Endothelial cell of umbilical vein (primary cell): ENCODE measurements at regions not wholly inside any gene's neighbourhood (a gene's known extent, or its start where the extent isn't known, plus 50 kb on each side); places are given as distances from the start of the nearest gene placed in this dataset.

ENCODE experiments used
- BruUV-seq: library from RNA; stranded (reverse); fragments of 400-500 nt; replicated peaks from 2 replicates; lab custom pipeline; 2021; lab: Mats Ljungman, UMichigan
- CTCF ChIA-PET: fragments of 300-600, 350-600 bp; sonication (Branson Sonifier 250); formaldehyde crosslinking; loops from one replicate; lab custom pipeline; 2021; ENCODE audit warnings: antibody characterized with exemption, inconsistent platforms; lab: Charles Lee
- POLR2A ChIA-PET: fragments of 300-600, 350-600 bp; sonication (Branson Sonifier 250); formaldehyde crosslinking; loops from one replicate; lab custom pipeline; 2021; ENCODE audit warnings: antibody characterized with exemption, inconsistent platforms; lab: Charles Lee
- DNase-seq: peaks from one replicate; pipeline ENCODE4 v3.0.0-alpha.2; 2011; ENCODE audit warnings: low read depth, low spot score
- FAIRE-seq: peaks from 2 replicates; lab custom pipeline; 2011; peaks lifted over from hg19 to GRCh38; lab: Jason Lieb, UNC
- H2AFZ ChIP-seq: 2 replicates; pipeline ENCODE4 v1.6.0; 2012; ENCODE audit warnings: low read depth, low read length, control low read depth, inconsistent platforms
- H3K27ac ChIP-seq: 2 replicates; pipeline ENCODE4 v1.5.1; 2011; ENCODE audit warnings: low read depth, mild to moderate bottlenecking, control low read depth, low read length, moderate library complexity; ENCODE audit not compliant: insufficient read depth
- H3K27me3 ChIP-seq, 2 experiments: 2 replicates each; pipeline versions ENCODE4 v1.6.0 to v1.6.1; 2011; ENCODE audit warnings: low read length in 2 of 2, mixed read lengths in 1 of 2; ENCODE audit not compliant: control insufficient read depth in 2 of 2, insufficient read depth in 2 of 2
- H3K36me3 ChIP-seq, 2 experiments: 2 replicates in 1 of 2; 3 replicates in 1 of 2; pipeline ENCODE4 v1.5.1; 2011; ENCODE audit warnings: low read length in 2 of 2, mild to moderate bottlenecking in 1 of 2, moderate library complexity in 1 of 2; ENCODE audit not compliant: control insufficient read depth in 2 of 2, insufficient read depth in 2 of 2; ENCODE audit errors: extremely low read depth in 1 of 2
- H3K4me1 ChIP-seq: 3 replicates; pipeline ENCODE4 v1.5.1; 2011; ENCODE audit warnings: mild to moderate bottlenecking, low read length; ENCODE audit not compliant: control insufficient read depth, insufficient read depth; ENCODE audit errors: extremely low read depth
- H3K4me2 ChIP-seq: 2 replicates; pipeline ENCODE4 v1.6.1; 2011; ENCODE audit warnings: low read length, control low read depth, mixed read lengths; ENCODE audit not compliant: insufficient read depth
- H3K4me3 ChIP-seq, 3 experiments: fragments of 200-600 bp in 1 of 3; sonication (generic), shearing (Covaris generic) in 1 of 3; replicated peaks in 1 of 3; 2 replicates each; pipeline ENCODE4 v1.5.1; 2011 to 2016; ENCODE audit warnings: control low read depth in 3 of 3, low read length in 3 of 3, mild to moderate bottlenecking in 2 of 3, inconsistent platforms in 1 of 3, low read depth in 1 of 3, moderate library complexity in 1 of 3; ENCODE audit not compliant: insufficient read depth in 1 of 3
- H3K79me2 ChIP-seq: 2 replicates; pipeline ENCODE4 v1.6.0; 2012; ENCODE audit warnings: low read length, inconsistent platforms; ENCODE audit not compliant: control insufficient read depth, insufficient read depth
- H3K9ac ChIP-seq: replicated peaks from 2 replicates; pipeline ENCODE3; 2011; ENCODE audit warnings: low read length, control low read depth; ENCODE audit not compliant: insufficient read depth; ENCODE audit errors: extremely low read depth
- H3K9me1 ChIP-seq: replicated peaks from 3 replicates; pipeline ENCODE4 v1.6.0; 2011; ENCODE audit warnings: mild to moderate bottlenecking, low read length; ENCODE audit not compliant: control insufficient read depth, insufficient read depth; ENCODE audit errors: extremely low read depth
- H3K9me3 ChIP-seq: replicated peaks from 2 replicates; pipeline ENCODE4 v1.5.1; 2012; ENCODE audit warnings: low read length, inconsistent platforms; ENCODE audit not compliant: control insufficient read depth, insufficient read depth
- H4K20me1 ChIP-seq: replicated peaks from 2 replicates; pipeline ENCODE3; 2011; ENCODE audit warnings: mild to moderate bottlenecking, low read length; ENCODE audit not compliant: control insufficient read depth, insufficient read depth; ENCODE audit errors: extremely low read depth
- EZH2 ChIP-seq: IDR thresholded peaks from 2 replicates; pipeline ENCODE4 v1.6.1; 2012; ENCODE audit warnings: borderline replicate concordance, low read depth, mild to moderate bottlenecking, moderate library complexity, low read length, inconsistent platforms; ENCODE audit not compliant: severe bottlenecking
- FOS ChIP-seq: IDR thresholded peaks from 2 replicates; pipeline ENCODE4 v1.6.1; 2011; ENCODE audit warnings: mild to moderate bottlenecking, low read length, moderate library complexity, borderline replicate concordance; ENCODE audit not compliant: insufficient read depth
- GATA2 ChIP-seq: IDR thresholded peaks from 2 replicates; pipeline ENCODE4 v1.7.0; 2011; ENCODE audit warnings: low read depth, mild to moderate bottlenecking, moderate library complexity, mixed read lengths, low read length; ENCODE audit not compliant: insufficient read length, insufficient read depth
- JUN ChIP-seq: IDR thresholded peaks from 2 replicates; pipeline ENCODE4 v1.6.1; 2011; ENCODE audit warnings: borderline replicate concordance, low read depth; ENCODE audit not compliant: insufficient read length, insufficient read depth
- MYC ChIP-seq: IDR thresholded peaks from one replicate; pipeline ENCODE4 v1.6.1; 2011; ENCODE audit warnings: mild to moderate bottlenecking, low read depth, low read length
- POLR2A ChIP-seq: IDR thresholded peaks from 2 replicates; pipeline ENCODE4 v1.6.1; 2012; ENCODE audit warnings: low read depth, mild to moderate bottlenecking, control low read depth, low read length
- POLR2AphosphoS5 ChIP-seq: IDR thresholded peaks from 2 replicates; pipeline ENCODE4 v1.6.1; 2012; ENCODE audit warnings: low read depth, mild to moderate bottlenecking, control low read depth, low read length, moderate library complexity; ENCODE audit not compliant: insufficient read depth
- dilution Hi-C: fragments of 300-500 bp; cut with MboI; formaldehyde crosslinking; loops from one replicate; pipeline ENCODE4 v1.15.0; 2019; ENCODE audit warnings: low sequenced_read_pairs; ENCODE audit not compliant: extremely low pct_ligation_motif_present
- intact Hi-C: fragments of 100-400 bp; cut with micrococcal nuclease; formaldehyde crosslinking; loops from one replicate; pipeline ENCODE4 v1.10.0; 2022
- TF ChIP-seq, protein P1 (sequence below): IDR thresholded peaks from 2 replicates; pipeline ENCODE4 v1.6.1; 2011; ENCODE audit not compliant: insufficient read depth, insufficient read length
- TF ChIP-seq, protein P2 (sequence below), 2 donors: IDR thresholded peaks; 1 replicate in 1 of 2; 2 replicates in 1 of 2; pipeline ENCODE4 v1.5.1; 2011; ENCODE audit warnings: low read length in 2 of 2, mild to moderate bottlenecking in 2 of 2, moderate library complexity in 2 of 2, control low read depth in 1 of 2, inconsistent platforms in 1 of 2, low read depth in 1 of 2; ENCODE audit not compliant: insufficient read depth in 1 of 2; ENCODE audit errors: extremely low read depth in 1 of 2

DNA sequence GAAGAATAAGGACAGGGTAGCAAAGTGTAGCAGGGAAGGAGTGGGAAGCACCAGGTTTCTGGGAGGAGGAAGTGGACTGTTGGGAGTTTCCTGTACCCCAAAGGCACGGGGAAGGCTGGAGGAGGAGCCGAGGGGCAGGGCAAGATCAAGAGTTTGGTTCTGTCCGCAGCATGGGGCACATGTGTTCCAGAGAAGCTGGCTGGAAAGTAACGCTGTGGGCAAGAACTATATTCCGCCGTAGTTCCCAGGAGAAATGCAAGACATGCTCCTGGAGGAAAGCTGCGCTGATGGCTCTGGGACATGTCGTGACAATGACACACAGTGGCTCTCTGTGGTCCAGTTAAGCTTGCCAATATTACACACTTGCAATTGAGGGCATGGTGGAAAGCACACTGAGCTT, 51.7 kb upstream of the KPNA3 start:
- ChIA-PET POLR2A (no interaction called here), CTCF (interaction anchor here (0.9 to 1.3 kb wide), 3 partner anchors 87 to 193 kb away, joined by 3 read pairs; no protein-coding TSS in a partner anchor)
- Histone ChIP-seq H3K9me3 (no peaks in the 10 kb centered on the region), H3K9me1 (no peaks in the 10 kb centered on the region), H3K27ac (no peak overlapping the region), H3K36me3 (no peaks in the 10 kb centered on the region), H3K4me2 (no peak overlapping the region), H4K20me1 (no peaks in the 10 kb centered on the region), H3K79me2 (no peaks in the 10 kb centered on the region), H3K4me1 (no peaks in the 10 kb centered on the region), H3K4me3 (no peak overlapping the region), H2AFZ (no peak overlapping the region), H3K27me3 (no peaks in the 10 kb centered on the region), H3K9ac (no peak overlapping the region)
- BruUV-seq = no TSS peak
- dilution Hi-C loops (no loop called here), intact Hi-C loops (no loop called here)
- DNase-seq (no peak), FAIRE-seq (no peak)
- TF ChIP-seq MYC (no peak), FOS (no peak), JUN (no peak), POLR2AphosphoS5 (no peak), POLR2A (no peak), EZH2 (no peak), GATA2 (no peak)
- TF ChIP-seq, protein P1, sequence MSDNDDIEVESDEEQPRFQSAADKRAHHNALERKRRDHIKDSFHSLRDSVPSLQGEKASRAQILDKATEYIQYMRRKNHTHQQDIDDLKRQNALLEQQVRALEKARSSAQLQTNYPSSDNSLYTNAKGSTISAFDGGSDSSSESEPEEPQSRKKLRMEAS = no peak
- TF ChIP-seq, protein P2, sequence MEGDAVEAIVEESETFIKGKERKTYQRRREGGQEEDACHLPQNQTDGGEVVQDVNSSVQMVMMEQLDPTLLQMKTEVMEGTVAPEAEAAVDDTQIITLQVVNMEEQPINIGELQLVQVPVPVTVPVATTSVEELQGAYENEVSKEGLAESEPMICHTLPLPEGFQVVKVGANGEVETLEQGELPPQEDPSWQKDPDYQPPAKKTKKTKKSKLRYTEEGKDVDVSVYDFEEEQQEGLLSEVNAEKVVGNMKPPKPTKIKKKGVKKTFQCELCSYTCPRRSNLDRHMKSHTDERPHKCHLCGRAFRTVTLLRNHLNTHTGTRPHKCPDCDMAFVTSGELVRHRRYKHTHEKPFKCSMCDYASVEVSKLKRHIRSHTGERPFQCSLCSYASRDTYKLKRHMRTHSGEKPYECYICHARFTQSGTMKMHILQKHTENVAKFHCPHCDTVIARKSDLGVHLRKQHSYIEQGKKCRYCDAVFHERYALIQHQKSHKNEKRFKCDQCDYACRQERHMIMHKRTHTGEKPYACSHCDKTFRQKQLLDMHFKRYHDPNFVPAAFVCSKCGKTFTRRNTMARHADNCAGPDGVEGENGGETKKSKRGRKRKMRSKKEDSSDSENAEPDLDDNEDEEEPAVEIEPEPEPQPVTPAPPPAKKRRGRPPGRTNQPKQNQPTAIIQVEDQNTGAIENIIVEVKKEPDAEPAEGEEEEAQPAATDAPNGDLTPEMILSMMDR (IDR thresholded peaks at IDR 0.05; ENCODE audit: extremely low read depth in 1 of 2, insufficient read depth in 1 of 2, low read depth in 1 of 2, low read length in 2 of 2) = no peak
